HG02763 (cell line): ENCODE measurements at regions not wholly inside any gene's neighbourhood (a gene's known extent, or its start where the extent isn't known, plus 50 kb on each side); places are given as distances from the start of the nearest gene placed in this dataset.

Experiments used
- ATAC-seq: cut with Tn5 transposase; IDR thresholded peaks from one replicate; pipeline ENCODE4 v1.9.1; 2021; ENCODE audit warnings: mild to moderate bottlenecking, moderate library complexity; ENCODE audit not compliant: unreplicated experiment

DNA sequence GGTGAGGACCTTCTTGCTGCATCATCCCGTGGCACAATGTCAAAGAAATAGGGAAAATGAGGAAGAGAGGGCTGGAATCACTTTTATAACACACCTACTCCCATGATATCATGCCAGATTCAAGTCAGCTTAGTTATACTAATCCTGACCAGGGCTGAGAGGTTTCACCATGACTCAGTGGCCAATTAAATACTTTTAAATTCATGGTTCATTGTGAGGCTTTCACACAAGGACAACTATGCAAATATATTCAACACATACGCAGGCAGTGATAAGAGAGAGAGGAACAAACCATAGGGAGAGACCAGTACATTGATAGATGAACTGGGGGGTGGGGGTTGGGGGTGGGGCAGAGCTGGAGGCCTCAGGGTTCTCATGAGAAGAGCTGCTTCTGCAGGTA, 313.1 kb downstream of the LRFN2 start:
- ATAC-seq: no peak

DNA sequence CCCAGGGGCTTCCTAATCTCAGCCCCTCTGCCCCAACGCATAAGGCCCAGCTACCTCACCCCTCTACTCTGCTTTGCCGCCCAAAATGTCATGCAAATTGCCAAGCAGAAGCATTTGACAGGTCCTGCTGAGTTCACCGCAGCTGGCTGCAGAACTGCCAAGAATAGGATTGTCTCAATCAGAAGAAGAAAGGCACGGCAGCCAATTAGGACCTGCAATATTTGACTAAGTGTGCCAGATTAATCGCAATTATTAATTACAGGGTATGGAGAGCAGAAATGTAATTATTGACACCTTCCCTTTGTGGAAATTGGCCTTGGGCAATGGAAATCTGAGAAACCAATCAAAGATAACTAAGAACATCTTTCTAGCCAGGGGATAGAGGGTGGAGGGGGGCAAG, 318.6 kb downstream of the LRFN2 start:
- ATAC-seq: no peak

DNA sequence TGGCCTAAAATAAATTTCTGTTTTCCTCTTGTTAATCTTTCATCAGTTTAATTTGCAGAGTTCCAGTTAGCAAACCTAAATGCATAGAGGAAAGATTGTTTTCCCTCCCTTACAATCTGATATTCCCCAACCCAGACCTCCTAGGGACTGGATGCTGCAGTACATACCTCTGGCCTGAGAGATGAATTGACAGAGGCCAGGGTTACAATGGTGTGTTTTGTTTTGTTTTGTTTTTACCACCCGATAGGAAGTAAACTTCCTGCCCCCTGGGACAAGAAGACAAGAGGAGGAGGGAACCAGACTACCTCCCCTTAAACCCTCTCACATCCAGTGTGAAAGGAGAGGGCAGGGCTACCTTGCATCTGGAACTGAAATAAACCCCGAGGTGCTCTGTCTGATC, 319.0 kb downstream of the LRFN2 start:
- no peak for ATAC-seq

DNA sequence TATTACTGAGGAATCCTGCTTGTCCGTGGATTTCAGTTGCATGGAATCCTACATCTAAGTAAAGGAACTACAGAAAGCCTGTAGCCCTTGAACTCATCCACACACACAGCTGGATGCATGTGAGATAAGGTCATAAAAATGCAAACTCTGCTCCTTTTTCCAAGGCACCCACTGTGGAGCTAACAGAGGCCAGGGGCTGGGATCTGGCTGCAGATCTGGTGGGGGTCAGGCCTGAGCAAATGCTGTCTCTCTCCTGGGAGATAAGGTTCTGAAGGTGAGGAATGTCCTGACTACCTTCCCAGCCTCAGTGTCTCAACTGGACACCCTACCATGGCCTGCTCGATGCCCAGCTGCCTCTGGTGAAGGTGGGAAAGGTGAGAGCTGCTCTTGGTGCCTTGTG, 321.5 kb downstream of the LRFN2 start:
- ATAC-seq: no peak

DNA sequence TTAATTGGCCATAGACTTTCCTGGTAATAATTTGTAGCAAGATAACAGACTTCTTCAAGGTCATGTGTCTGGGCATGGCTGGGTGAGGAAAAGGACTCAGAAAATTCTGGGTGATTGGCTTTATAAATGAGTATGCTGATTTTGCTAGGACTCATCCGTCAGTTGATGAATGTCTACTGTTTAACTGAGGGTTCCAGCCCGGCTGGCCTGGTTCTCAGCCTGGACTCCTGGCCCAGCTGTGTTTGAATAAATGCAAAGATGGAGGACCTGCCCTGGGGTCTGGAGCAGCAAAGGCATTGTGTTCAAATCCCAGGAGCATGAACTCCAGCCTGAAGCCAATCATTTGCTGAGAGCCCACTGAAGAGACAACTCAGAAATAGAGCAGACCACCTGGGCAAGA, 323.2 kb downstream of the LRFN2 start:
- ATAC-seq: no peak

DNA sequence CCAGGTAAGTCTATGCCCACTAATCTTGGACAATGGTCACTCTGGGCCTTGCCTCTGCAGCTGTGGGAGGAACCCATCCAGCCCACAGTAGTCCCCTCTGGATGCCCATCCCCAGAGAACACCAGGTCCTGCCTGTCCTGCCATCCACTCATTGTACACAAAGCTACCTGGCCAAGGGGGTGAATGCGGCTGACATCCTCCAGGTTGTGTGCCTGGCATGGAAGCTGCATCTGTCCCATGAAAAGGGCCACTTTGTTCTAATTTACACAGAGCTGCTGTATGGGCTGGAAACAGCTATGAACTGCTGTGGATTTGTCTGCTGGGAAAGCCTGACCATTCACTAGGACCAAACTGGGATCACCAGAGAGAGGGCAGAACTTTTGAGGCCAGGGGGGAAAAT, 324.8 kb downstream of the LRFN2 start:
- no peak for ATAC-seq

DNA sequence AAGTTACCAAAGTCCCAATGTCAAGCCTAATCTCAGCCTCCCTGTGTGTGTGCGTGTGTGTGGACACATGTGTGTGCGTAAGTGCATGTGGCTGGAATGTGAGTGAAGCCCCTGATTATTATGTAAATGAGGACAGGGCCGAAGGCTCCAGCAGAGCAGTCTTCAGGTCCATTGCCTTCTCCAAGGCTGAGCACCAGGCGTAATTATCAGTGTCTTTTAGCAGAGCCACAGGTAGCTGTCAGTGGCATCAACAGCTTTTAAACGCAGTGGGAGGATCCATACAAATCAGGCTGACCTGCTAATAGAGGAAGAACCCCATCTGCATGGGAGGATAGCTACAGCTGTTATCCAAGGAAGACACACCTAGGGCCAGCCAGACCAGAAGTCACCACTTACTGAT, 324.3 kb upstream of the MOCS1 start:
- no peak for ATAC-seq

DNA sequence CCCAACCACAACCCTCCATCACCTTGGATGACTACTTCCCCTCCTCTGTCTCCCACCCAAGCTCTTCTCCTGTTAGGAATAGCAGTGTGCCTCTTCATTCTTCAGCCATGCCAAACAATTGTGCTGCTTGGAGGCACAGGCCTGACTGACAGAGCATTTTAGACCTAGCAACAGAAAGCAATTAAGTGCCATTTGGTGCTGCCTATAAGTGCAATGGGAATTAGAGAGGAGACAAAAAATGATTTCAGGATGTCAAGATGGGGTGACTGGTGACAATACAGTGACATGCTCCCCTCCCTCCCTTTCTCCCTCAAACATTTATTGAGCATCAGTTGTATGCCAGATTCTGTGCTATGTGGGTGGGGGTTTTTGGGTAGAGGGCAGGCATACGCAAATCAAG, 322.6 kb upstream of the MOCS1 start:
- no peak for ATAC-seq

DNA sequence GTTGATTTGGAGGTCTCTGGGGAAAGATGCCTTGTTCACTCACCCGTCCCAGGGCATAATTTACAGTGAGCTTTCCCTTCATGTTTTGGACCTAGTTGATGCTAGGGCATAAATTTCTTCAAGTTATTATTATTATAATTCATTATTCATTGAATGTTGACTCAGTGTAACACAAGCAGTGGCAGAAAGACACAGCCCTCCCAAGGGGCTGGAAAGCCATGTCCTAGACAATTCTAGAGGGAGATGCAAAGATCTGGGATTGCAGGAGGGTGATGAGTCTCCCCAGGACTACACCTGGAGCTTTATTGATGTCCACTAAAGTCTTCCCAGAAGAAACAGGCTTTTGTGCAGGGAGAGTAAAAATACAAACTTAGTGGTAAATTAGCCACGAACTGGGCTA, 322.0 kb upstream of the MOCS1 start:
- no peak for ATAC-seq

DNA sequence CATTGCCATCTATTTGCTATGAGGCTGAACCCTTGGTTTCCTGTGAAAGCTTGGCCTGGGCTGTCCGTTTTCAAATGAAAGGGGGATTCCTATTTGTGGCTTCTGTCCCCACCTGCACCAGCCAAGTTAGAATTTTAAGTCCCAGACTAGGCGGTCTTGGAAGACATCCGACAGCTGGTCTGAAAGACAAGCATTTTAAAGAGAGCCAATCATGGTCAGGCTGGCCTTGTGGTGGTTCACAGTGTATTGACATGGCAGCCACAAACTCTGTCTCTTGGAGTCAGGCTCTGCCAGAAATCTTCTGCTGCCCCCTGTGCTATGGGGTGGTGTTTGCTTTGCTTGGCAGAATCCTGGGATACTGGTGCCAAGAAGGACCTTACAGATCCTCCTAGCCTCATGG, 319.2 kb upstream of the MOCS1 start:
- ATAC-seq: no peak

DNA sequence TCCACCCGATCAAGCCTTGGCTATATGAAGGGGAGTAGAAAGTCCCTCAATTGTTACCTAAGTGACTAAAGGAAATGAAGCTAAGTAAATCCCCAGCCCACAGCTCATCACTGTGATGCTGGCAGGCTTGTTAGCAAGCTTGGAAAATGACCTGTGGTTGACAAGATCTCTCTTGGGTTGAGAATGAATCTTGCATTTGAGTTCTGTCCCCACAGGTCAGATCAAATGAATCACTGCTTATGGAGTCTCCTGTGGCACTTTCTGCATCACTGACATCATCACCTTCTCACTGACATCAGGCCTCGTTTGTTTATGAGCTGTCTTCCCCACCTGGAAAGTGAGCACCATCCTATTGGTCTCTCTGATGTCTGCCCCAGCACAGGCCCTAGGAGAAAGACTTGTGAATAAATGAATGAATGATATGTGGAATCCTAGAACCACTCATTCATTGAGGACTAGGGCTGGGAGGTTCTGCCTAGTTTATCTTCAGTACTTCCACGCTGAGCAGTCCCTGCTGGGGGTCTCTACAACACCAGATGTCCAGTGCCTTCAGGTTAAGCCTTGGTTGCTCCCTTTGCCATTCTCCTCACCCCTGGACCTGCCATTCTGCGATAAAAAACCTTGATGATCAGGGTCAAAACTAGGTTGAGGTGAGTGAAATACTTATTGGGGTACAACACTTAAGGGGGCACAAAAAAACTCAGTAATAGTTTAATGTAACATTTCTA, 318.4 kb upstream of the MOCS1 start:
- ATAC-seq: no peak

DNA sequence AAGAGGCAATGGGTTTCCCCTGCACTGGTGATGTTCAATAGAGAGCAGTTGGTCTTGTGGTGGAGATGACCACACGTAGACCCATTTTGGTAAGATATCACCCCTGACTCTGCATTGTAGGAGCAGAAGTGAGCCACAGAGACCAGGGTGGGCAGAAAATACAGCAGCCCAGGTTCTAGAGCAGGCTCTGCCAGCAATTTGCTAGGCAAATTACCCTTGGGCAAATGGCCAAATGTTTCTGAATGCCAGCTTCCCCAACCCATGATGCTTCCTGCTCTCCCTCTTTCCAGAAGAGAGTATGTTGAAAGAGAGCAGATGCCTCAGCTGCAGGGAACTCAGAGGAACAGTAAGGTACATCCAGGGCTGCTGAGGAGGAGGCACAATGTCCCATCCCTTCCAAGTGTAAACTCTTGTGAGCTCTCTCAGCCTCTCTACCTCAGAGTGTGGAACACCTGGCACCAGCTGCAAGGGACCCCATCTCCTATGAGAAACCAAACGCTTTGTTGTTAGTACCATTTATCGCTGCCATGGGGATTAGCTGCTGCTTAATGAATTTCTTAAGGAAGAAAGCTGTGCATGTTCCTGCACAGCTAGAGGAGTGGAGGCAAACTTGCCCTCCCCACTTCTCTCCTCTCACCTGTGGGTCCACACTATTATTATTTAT, 317.5 kb upstream of the MOCS1 start:
- no peak for ATAC-seq

DNA sequence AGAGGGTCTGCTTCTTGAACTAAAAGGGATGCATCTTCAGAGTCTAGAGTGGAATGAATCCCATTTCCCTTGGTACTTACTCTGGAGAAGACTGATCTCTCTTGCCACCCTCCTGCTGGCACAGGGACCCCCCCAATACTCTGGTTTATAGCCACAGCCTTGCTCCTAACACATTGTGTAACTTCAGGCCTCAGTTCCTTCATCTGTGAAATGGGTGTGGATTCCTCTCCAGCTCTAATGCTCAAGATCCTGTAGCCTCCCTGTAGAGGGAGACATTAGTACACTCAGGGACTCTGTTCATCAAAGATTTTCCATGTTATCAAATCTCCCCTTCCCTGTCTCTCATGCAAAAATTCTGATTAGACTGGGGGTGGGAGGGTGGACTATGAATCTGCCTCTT, 315.7 kb upstream of the MOCS1 start:
- ATAC-seq: no peak

DNA sequence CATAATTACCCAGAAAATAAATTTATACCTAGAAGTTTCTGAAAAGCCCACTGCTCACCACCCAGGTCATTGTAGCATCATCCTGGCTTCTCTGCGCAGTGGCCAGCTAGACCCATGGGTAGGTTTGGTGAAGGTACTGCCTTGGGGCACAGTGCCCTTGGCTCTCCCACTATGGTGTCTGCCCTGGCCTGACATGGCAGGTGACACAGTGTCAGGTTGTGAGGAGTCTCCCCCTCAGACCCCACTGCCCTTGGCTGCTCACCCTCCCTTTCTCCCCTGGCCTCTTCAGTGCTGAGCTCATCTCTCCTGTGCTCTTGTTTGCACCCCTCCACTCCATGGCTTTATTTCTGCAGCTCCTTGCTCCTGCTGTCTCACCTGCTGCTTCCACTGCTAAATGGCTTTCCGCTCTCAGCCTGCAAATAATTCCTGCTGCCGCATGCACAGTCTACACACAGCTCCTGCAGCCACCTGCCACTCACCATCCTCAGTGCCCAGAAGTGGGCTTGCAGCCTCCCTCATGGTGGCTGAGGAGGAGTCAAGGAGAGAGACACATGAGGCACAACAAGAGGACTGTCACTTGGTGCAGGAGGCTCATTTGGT, 313.4 kb upstream of the MOCS1 start:
- ATAC-seq: no peak

DNA sequence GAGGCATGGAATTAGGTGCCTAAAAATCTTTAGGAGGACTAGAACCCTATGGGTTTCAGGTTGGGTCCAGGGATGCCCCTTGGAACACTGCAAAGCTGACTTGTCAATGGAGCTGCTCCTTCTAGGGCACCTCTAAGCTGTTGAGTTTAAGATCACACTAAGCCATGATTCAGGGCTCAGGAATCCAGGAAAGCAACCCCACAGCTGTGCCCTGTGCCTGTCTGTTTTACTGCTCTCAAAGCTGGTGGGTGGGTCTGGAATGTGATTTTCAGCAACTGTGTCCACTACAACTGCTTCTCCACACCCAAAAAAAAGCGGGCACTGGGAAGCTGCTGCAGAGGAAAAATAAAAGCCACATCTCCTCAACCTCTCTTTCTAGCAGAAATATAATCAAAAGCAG, 310.4 kb upstream of the MOCS1 start:
- no peak for ATAC-seq

DNA sequence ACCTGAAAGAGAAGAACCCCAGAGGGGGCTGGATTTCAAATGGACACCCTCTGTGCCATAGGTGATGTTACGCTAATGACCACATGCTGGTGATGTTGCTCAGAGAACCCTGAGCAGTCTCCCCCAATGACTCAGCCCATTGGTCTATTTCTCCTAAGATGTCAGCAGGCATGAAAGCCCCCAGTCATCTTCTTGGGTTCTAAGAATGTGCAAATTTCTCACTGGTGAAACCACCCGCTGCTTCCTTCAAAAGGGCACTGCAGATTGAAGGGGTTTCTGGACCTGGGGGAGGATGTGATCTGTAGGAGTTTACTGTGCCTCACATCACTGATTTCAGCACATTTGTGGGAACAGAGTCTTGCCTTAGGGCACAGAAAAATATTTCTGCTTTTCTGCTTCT, 298.4 kb upstream of the MOCS1 start:
- ATAC-seq: no peak

DNA sequence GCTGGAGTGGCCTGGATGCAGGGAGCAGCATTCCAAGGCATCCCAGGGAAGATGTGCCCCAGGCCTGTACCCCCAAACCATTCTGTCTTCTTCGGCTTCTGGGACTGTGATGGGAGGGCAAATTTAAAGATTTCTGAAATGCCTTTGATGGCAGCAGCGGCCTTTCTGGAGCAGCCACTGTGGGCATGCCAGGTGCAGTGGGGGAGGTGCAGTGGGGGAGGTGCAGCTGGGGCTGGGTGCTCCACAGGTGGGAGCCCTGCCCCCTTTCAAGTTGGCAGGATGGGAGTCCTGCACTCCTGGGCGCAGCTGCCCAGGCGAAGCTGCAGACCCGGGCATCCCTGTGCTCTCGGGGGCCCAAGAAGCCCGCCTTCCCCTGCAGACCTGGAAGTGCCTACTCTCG, 293.5 kb upstream of the MOCS1 start:
- ATAC-seq: no peak

DNA sequence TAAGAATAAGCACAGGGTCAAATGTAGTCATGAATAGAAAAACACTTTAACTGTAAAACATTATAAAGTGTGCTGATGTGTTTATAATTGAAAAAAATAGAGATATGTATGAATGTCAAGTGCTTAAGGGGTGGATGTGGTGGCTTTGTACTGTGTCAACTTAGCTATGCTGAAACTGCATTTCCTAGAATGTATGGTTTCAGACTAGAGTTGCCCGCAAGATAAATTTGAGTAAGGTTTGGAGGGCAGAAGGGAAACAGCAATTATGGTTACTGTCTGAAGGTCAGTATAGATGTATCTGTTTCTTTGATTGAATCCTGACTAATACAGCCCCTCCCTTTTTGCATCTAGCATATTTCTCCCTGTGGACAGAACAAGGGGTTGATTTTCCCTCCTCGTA, 288.1 kb upstream of the MOCS1 start:
- no peak for ATAC-seq

DNA sequence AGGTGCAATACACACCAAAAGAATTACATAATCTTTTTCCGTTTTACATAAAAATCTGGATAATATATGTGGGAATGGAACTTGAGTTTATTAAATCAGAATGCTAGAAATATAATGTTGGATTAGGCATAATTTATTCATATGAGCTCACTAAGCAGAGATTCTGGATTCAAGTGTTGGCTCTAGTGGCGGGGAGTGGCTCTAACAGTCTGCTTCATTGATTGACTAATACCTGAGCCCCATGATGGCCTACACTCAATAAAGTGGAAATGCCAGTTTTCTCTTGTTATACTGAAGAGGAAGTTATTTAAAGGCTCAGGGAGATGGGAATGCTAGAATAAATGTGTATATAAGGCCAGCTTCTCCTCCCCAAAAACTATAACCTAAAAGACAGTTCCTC, 285.5 kb upstream of the MOCS1 start:
- no peak for ATAC-seq

DNA sequence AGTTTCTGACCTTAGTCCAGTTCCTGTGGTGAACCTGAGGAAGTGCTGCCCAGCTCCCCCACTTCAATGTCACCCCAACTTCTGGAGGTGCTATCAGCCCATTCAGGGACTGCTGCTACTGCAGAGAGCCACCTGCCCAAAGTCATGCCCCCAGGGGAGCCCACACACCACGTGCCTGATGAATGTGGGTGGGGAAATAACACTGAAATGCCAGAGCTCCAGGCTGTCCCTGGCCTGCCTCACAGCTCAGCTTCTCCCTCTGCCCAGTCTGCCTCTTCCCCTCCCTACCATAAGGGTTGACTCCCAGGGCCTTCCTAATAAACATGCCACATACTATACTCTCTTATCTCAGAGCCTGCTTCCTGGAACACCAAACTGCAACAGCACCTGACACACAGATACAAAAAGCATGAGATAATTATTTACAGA, 276.4 kb upstream of the MOCS1 start:
- no peak for ATAC-seq

DNA sequence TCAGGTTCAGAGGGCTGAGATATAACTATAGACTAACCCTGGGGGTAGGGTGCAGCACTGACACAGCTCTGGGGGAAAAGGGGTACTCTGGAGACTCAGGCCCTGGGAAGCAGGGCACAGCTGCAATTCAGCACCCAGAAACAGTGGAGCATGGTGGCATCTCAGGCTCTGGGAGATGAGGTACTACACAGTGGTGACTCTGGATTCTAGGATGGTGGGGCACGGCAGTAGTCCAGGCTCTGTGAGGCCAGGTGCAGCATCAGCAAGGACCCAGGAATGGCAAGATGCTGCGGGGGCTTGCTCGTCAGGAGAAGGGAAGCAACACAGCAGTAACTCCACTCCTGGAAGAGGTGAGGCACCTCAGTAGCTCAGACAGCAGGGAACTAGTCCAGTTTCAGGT, 271.5 kb upstream of the MOCS1 start:
- no peak for ATAC-seq

DNA sequence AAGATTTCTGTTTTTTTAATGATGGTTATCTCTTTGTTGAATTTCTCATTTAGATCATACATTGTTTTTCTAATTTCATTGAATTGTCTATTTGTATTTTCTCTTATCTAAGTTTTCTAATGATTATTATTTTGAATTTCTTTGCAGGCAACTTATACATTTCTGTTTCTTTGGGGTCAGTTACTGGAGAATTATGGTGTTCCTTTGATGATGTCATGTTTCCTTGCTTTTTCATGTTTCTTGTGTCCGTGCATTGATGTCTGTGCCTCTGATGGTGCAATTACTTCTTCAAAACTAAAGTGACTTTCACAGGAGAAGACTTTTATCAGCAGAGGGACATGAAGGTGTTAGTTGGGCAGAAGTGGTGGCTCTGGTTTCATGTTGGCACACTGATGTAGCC, 270.7 kb upstream of the MOCS1 start:
- ATAC-seq: no peak

DNA sequence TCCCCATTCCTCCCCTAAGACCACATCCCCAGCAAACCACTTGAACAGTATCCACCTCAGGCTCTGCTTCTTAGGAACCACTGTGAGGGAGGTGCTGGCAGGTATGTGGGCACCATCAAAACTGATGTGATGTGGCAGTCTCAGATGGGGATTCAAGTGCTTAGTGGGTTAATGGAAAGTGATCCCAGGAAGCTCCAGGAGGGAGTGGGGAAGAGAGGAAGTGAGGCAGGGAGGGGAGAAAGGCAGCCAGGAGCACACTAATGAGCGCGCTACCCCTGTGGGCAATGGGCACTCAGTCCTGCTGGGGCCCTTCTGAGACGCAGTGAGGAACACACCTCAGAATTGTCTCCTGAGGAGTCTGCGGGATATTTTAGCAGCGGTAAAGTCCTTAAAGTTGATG, 263.1 kb upstream of the MOCS1 start:
- no peak for ATAC-seq
